ENCODE measurements at regions not wholly inside any gene's neighbourhood (a gene's known extent, or its start where the extent isn't known, plus 50 kb on each side); places are given as distances from the start of the nearest gene placed in this dataset.

- TF ChIP-seq CTCF (conservative IDR thresholded peaks at IDR 0.05 in 1 of 2, IDR thresholded peaks at IDR 0.05 in 1 of 2; ENCODE audit: extremely low read depth in 1 of 2, insufficient read depth in 1 of 2, low read depth in 1 of 2, low read length in 2 of 2), result no peak
- TF ChIP-seq EZH2 (IDR thresholded peaks at IDR 0.05; ENCODE audit: borderline replicate concordance, low read length), result no peak
Measured at GRCh38 chr9:16215353-16215680, 655.2 kb downstream of the BNC2 start.

Measured in mammary epithelial cell (primary cell).